Transverse colon (tissue), 4 donors: ENCODE measurements at regions not wholly inside any gene's neighbourhood (a gene's known extent, or its start where the extent isn't known, plus 50 kb on each side); places are given as distances from the start of the nearest gene placed in this dataset.
"Not testable (repeated sequence)": the region's sequence is repeated elsewhere in the genome, so short reads cannot be mapped to it uniquely, and the experiment has no call there.

Experiments used
- DNase-seq: peaks from one replicate; pipeline ENCODE4 v3.0.0-alpha.2; 2019
- H3K27ac ChIP-seq, 4 donors: fragments of 200-600 bp; sonication (generic); 2 replicates each; pipeline ENCODE4 v1.5.1; 2016 to 2018; ENCODE audit warnings: inconsistent platforms in 4 of 4
- H3K27me3 ChIP-seq: fragments of 200-600 bp; sonication (generic); 2 replicates; pipeline ENCODE4 v1.5.1; 2017; ENCODE audit warnings: inconsistent platforms
- H3K36me3 ChIP-seq, 4 donors: fragments of 200-600 bp; sonication (generic); 2 replicates each; pipeline ENCODE4 v1.5.1; 2017 to 2019; ENCODE audit warnings: inconsistent platforms in 4 of 4
- H3K4me1 ChIP-seq, 4 donors: fragments of 200-600 bp; sonication (generic); 2 replicates each; pipeline ENCODE4 v1.5.1; 2017 to 2020; ENCODE audit warnings: inconsistent platforms in 4 of 4
- H3K4me3 ChIP-seq, 4 donors: fragments of 200-600 bp; sonication (generic); 1 replicate in 1 of 4; 2 replicates in 3 of 4; pipeline versions ENCODE4 v1.5.1 to v1.6.1; 2017 to 2019; ENCODE audit warnings: inconsistent platforms in 4 of 4
- H3K9me3 ChIP-seq, 2 donors: fragments of 200-600 bp; sonication (generic); 2 replicates each; pipeline ENCODE4 v1.5.1; 2017 to 2019; ENCODE audit warnings: inconsistent platforms in 2 of 2
- CTCF ChIP-seq, 5 experiments: fragments of 200-600 bp in 3 of 5; fragments of 450-650 bp in 2 of 5; sonication (generic) in 3 of 5; IDR thresholded peaks; 1 replicate in 2 of 5; 2 replicates in 3 of 5; pipeline ENCODE4 v1.5.1; 2016 to 2017; ENCODE audit warnings: antibody characterized with exemption in 5 of 5, inconsistent platforms in 3 of 5, mild to moderate bottlenecking in 2 of 5, moderate library complexity in 1 of 5
- EP300 ChIP-seq: sonication (generic); formaldehyde crosslinking; IDR thresholded peaks from one replicate; pipeline ENCODE4 v1.6.1; 2017; ENCODE audit warnings: antibody characterized with exemption, low read depth
- POLR2A ChIP-seq: fragments of 450-650 bp; IDR thresholded peaks from one replicate; pipeline ENCODE4 v1.6.1; 2016; ENCODE audit warnings: antibody characterized with exemption, mild to moderate bottlenecking, moderate library complexity
- POLR2AphosphoS5 ChIP-seq, 3 donors: sonication (generic); formaldehyde crosslinking; IDR thresholded peaks; one replicate each; pipeline ENCODE4 v1.6.1; 2016; ENCODE audit warnings: antibody characterized with exemption in 3 of 3
- WGBS, 2 donors: methylation state at CpG; one replicate each; pipeline ENCODE4 v1.1.5; 2018; ENCODE audit warnings: low coverage in 1 of 2; 5-methylcytosine and 5-hydroxymethylcytosine counted together
- in situ Hi-C, 4 donors: fragments of 200-750 bp; cut with MboI; loops; one replicate each; pipeline versions ENCODE4 v1.15.0 to v1.15.1; 2017; ENCODE audit warnings: low sequenced_read_pairs in 3 of 4, low pct_ligation_motif_present in 1 of 4, low pct_unique_long_range_greater_than_20kb in 1 of 4
- intact Hi-C: fragments of 100-400 bp; cut with DNase I; formaldehyde crosslinking; loops from one replicate; pipeline ENCODE4 v1.15.1; 2023; ENCODE audit warnings: low total_unique reads

- no peak for DNase-seq
- H3K4me3 ChIP-seq, result no peak overlapping the region
- in situ Hi-C loops, result no loop called here
- 71 to 78% methylated on average over 2 of the region's 2 CpGs for WGBS, 2 donors
- no peaks in the 10 kb centered on the region for H3K27me3 ChIP-seq
- H3K36me3 ChIP-seq, result no peaks in the 10 kb centered on the region
- intact Hi-C loops, result no loop called here
- no peaks in the 10 kb centered on the region for H3K9me3 ChIP-seq
- no peaks in the 10 kb centered on the region for H3K4me1 ChIP-seq
- no peak overlapping the region for H3K27ac ChIP-seq
- no peak for TF ChIP-seq POLR2AphosphoS5 (IDR thresholded peaks at IDR 0.05)
- TF ChIP-seq CTCF (IDR thresholded peaks at IDR 0.05), result no peak
- TF ChIP-seq POLR2A, result no peak
- TF ChIP-seq EP300, result no peak
These were observed 95.4 kb upstream of the FRG1 start for GRCh38 chr4:189845145-189845846.

- H3K9me3 ChIP-seq, H3K4me3 ChIP-seq, in situ Hi-C loops, H3K4me1 ChIP-seq, H3K27me3 ChIP-seq, H3K27ac ChIP-seq, DNase-seq, intact Hi-C loops, H3K36me3 ChIP-seq: not testable (repeated sequence)
- 94 to 97% methylated on average over 5 to 28 of the region's 31 CpGs for WGBS, 2 donors
These were observed 94.6 kb upstream of the FRG1 start for GRCh38 chr4:189846094-189846493.

- 80 to 94% methylated on average over 2 to 25 of the region's 27 CpGs for WGBS, 2 donors
- DNase-seq, intact Hi-C loops, H3K27ac ChIP-seq, H3K36me3 ChIP-seq, H3K4me3 ChIP-seq, H3K9me3 ChIP-seq, H3K4me1 ChIP-seq, H3K27me3 ChIP-seq, in situ Hi-C loops: not testable (repeated sequence)
These were observed 94.1 kb upstream of the FRG1 start for GRCh38 chr4:189846608-189847007.

- DNase-seq, H3K27ac ChIP-seq, intact Hi-C loops, in situ Hi-C loops, H3K4me3 ChIP-seq, H3K36me3 ChIP-seq, H3K27me3 ChIP-seq, H3K4me1 ChIP-seq, H3K9me3 ChIP-seq: not testable (repeated sequence)
- WGBS, 2 donors, result 38 to 46% methylated on average over 3 of the region's 3 CpGs
These were observed 92.0 kb upstream of the FRG1 start for GRCh38 chr4:189848672-189849071.

- TF ChIP-seq POLR2A (no peak), POLR2AphosphoS5 (IDR thresholded peaks at IDR 0.05) (no peak), EP300 (no peak), CTCF (IDR thresholded peaks at IDR 0.05) (no peak)
- DNase-seq, result no peak
- WGBS, 2 donors, result 72% methylated on average over 3 of the region's 3 CpGs
- no peak overlapping the region for H3K27ac ChIP-seq
- H3K4me3 ChIP-seq, result no peak overlapping the region
- intact Hi-C loops, result no loop called here
- H3K27me3 ChIP-seq, result no peaks in the 10 kb centered on the region
- in situ Hi-C loops, result no loop called here
- peaks cover 0 to 2% of the 10 kb centered on the region in 2 donors for H3K9me3 ChIP-seq
- no peaks in the 10 kb centered on the region for H3K36me3 ChIP-seq
- no peaks in the 10 kb centered on the region for H3K4me1 ChIP-seq
These were observed 90.3 kb upstream of the FRG1 start for GRCh38 chr4:189850239-189850856.

GRCh38 chr4:189858435-189858834 is 82.2 kb upstream of the FRG1 start:
- TF ChIP-seq POLR2AphosphoS5 (IDR thresholded peaks at IDR 0.05) (no peak), POLR2A (no peak), EP300 (no peak), CTCF (IDR thresholded peaks at IDR 0.05) (no peak)
- DNase-seq, result no peak
- no peaks in the 10 kb centered on the region for H3K27me3 ChIP-seq
- no peaks in the 10 kb centered on the region for H3K36me3 ChIP-seq
- H3K27ac ChIP-seq, result no peak overlapping the region
- H3K4me1 ChIP-seq, result no peaks in the 10 kb centered on the region
- intact Hi-C loops (no loop called here), in situ Hi-C loops (no loop called here)
- H3K4me3 ChIP-seq, result no peak overlapping the region
- H3K9me3 ChIP-seq, result peaks cover 0 to 2% of the 10 kb centered on the region in 2 donors
- WGBS, 2 donors, result 78 to 82% methylated on average over 4 of the region's 4 CpGs
